SK-N-SH treated with all-trans-retinoic acid at 6 μM for 48 hours (cell line): ENCODE measurements at regions not wholly inside any gene's neighbourhood (a gene's known extent, or its start where the extent isn't known, plus 50 kb on each side); places are given as distances from the start of the nearest gene placed in this dataset.
"Not testable (repeated sequence)": the region's sequence is repeated elsewhere in the genome, so short reads cannot be mapped to it uniquely, and the experiment has no call there.

Source experiments
- CSDC2 ChIP-seq: fragments of 250-450 bp; sonication (Bioruptor Pico); IDR thresholded peaks from 2 replicates; pipeline ENCODE4 v1.5.0; 2020; ENCODE audit warnings: mild to moderate bottlenecking, moderate library complexity
- GLIS3 ChIP-seq: fragments of 250-450 bp; sonication (Bioruptor Pico); IDR thresholded peaks from 2 replicates; pipeline ENCODE4 v1.5.0; 2020; ENCODE audit warnings: mild to moderate bottlenecking, moderate library complexity
- ISL1 ChIP-seq: fragments of 250-450 bp; sonication (Bioruptor Pico); IDR thresholded peaks from 2 replicates; pipeline ENCODE4 v2.1.2; 2022; ENCODE audit warnings: mild to moderate bottlenecking, moderate library complexity
- PPARA ChIP-seq: fragments of 250-450 bp; sonication (Bioruptor Pico); IDR thresholded peaks from 2 replicates; pipeline ENCODE4 v1.5.0; 2020; ENCODE audit warnings: mild to moderate bottlenecking, borderline replicate concordance
- RARB ChIP-seq: fragments of 250-450 bp; sonication (Bioruptor Pico); IDR thresholded peaks from 2 replicates; pipeline ENCODE4 v1.8.0; 2021; ENCODE audit warnings: mild to moderate bottlenecking, moderate library complexity
- SNAI2 ChIP-seq: fragments of 250-450 bp; sonication (Bioruptor Pico); IDR thresholded peaks from 2 replicates; pipeline ENCODE4 v1.5.0; 2020; ENCODE audit warnings: mild to moderate bottlenecking, moderate library complexity
- TCF4 ChIP-seq: fragments of 250-450 bp; sonication (Bioruptor Pico); IDR thresholded peaks from 2 replicates; pipeline ENCODE4 v1.8.0; 2021; ENCODE audit warnings: mild to moderate bottlenecking, moderate library complexity, borderline replicate concordance
- TOX ChIP-seq: fragments of 250-450 bp; sonication (Bioruptor Pico); IDR thresholded peaks from 2 replicates; pipeline ENCODE4 v1.8.0; 2021; ENCODE audit warnings: mild to moderate bottlenecking, moderate library complexity, borderline replicate concordance
- ZFP3 ChIP-seq: fragments of 250-450 bp; sonication (Bioruptor Pico); IDR thresholded peaks from 2 replicates; pipeline ENCODE4 v1.5.0; 2020; ENCODE audit warnings: mild to moderate bottlenecking, moderate library complexity
- ZFP30 ChIP-seq: fragments of 450-650 bp; formaldehyde crosslinking; IDR thresholded peaks from 2 replicates; pipeline ENCODE4 v1.5.0; 2022; ENCODE audit warnings: mild to moderate bottlenecking, moderate library complexity
- ZNF8 ChIP-seq: fragments of 450-650 bp; formaldehyde crosslinking; IDR thresholded peaks from 2 replicates; pipeline ENCODE4 v1.5.0; 2020; ENCODE audit warnings: mild to moderate bottlenecking, moderate library complexity
- TF ChIP-seq, protein P1 (sequence below): fragments of 250-450 bp; sonication (Bioruptor Pico); IDR thresholded peaks from 2 replicates; pipeline ENCODE4 v1.8.0; 2020; ENCODE audit warnings: mild to moderate bottlenecking, moderate library complexity, borderline replicate concordance
- TF ChIP-seq, protein P2 (sequence below): fragments of 250-450 bp; sonication (Bioruptor Pico); IDR thresholded peaks from 2 replicates; pipeline ENCODE4 v1.5.1; 2021; ENCODE audit warnings: mild to moderate bottlenecking, moderate library complexity
- TF ChIP-seq, protein P3 (sequence below): fragments of 250-450 bp; sonication (Bioruptor Pico); IDR thresholded peaks from 2 replicates; pipeline ENCODE4 v1.5.1; 2020; ENCODE audit warnings: low read depth, mild to moderate bottlenecking, moderate library complexity

DNA sequence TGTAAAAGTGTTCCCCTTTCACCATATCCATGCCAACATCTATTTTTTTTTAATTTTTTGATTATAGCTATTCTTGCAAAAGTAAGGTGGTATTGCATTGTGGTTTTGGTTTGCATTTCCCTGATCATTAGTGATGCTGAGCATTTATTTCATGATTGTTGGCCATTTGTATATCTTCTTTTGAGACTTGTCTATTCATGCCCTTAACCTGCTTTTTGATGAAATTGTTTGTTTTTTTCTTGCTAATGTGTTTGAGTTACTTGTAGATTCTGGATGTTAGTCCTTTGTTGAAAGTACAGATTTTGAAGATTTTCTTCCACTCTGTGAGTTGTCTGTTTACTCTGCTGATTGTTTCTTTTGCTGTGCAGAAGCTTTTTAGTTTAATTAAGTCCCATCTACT, 233.1 kb downstream of the RBM26 start:
- not testable (repeated sequence) for TF ChIP-seq ZFP30 (CRISPR knock-in tag); SNAI2 (CRISPR knock-in tag); ZFP3; TCF4 (CRISPR knock-in tag); RARB; GLIS3 (CRISPR knock-in tag); PPARA; ZNF8 (CRISPR knock-in tag); CSDC2 (CRISPR knock-in tag); TOX (CRISPR knock-in tag); ISL1 (CRISPR knock-in tag)
- TF ChIP-seq, protein P1, sequence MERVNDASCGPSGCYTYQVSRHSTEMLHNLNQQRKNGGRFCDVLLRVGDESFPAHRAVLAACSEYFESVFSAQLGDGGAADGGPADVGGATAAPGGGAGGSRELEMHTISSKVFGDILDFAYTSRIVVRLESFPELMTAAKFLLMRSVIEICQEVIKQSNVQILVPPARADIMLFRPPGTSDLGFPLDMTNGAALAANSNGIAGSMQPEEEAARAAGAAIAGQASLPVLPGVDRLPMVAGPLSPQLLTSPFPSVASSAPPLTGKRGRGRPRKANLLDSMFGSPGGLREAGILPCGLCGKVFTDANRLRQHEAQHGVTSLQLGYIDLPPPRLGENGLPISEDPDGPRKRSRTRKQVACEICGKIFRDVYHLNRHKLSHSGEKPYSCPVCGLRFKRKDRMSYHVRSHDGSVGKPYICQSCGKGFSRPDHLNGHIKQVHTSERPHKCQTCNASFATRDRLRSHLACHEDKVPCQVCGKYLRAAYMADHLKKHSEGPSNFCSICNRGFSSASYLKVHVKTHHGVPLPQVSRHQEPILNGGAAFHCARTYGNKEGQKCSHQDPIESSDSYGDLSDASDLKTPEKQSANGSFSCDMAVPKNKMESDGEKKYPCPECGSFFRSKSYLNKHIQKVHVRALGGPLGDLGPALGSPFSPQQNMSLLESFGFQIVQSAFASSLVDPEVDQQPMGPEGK (CRISPR knock-in tag), result not testable (repeated sequence)
- TF ChIP-seq, protein P2, sequence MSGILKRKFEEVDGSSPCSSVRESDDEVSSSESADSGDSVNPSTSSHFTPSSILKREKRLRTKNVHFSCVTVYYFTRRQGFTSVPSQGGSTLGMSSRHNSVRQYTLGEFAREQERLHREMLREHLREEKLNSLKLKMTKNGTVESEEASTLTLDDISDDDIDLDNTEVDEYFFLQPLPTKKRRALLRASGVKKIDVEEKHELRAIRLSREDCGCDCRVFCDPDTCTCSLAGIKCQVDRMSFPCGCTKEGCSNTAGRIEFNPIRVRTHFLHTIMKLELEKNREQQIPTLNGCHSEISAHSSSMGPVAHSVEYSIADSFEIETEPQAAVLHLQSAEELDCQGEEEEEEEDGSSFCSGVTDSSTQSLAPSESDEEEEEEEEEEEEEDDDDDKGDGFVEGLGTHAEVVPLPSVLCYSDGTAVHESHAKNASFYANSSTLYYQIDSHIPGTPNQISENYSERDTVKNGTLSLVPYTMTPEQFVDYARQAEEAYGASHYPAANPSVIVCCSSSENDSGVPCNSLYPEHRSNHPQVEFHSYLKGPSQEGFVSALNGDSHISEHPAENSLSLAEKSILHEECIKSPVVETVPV, result not testable (repeated sequence)
- TF ChIP-seq, protein P3, sequence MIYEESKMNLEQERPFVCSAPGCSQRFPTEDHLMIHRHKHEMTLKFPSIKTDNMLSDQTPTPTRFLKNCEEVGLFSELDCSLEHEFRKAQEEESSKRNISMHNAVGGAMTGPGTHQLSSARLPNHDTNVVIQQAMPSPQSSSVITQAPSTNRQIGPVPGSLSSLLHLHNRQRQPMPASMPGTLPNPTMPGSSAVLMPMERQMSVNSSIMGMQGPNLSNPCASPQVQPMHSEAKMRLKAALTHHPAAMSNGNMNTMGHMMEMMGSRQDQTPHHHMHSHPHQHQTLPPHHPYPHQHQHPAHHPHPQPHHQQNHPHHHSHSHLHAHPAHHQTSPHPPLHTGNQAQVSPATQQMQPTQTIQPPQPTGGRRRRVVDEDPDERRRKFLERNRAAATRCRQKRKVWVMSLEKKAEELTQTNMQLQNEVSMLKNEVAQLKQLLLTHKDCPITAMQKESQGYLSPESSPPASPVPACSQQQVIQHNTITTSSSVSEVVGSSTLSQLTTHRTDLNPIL (CRISPR knock-in tag), result not testable (repeated sequence)
